H1 (cell line): ENCODE measurements at regions not wholly inside any gene's neighbourhood (a gene's known extent, or its start where the extent isn't known, plus 50 kb on each side); places are given as distances from the start of the nearest gene placed in this dataset.

Experiments used
- CBX5 ChIP-seq: fragments of 300-800, 300-1000 bp; sonication (generic); IDR thresholded peaks from 2 replicates; pipeline ENCODE4 v1.7.1; 2016; ENCODE audit warnings: antibody characterized with exemption, low read length, low read depth
- CEBPB ChIP-seq: IDR thresholded peaks from 2 replicates; pipeline ENCODE4 v1.6.1; 2012; ENCODE audit warnings: low read depth, low read length
- CHD1 ChIP-seq: IDR thresholded peaks from 2 replicates; pipeline ENCODE4 v1.6.1; 2012; ENCODE audit warnings: low read depth, low read length, improper control_type of control experiment
- EZH2 ChIP-seq: fragments of 200-600 bp; sonication (generic); IDR thresholded peaks from 2 replicates; pipeline ENCODE4 v1.7.1; 2012; ENCODE audit warnings: low read depth, mild to moderate bottlenecking, moderate library complexity, low read length, inconsistent platforms; ENCODE audit not compliant: severe bottlenecking
- POLR2A ChIP-seq, 2 experiments: IDR thresholded peaks; 1 replicate in 1 of 2; 2 replicates in 1 of 2; pipeline ENCODE4 v1.6.1; 2011; ENCODE audit warnings: low read depth in 2 of 2, low read length in 2 of 2, mild to moderate bottlenecking in 2 of 2; ENCODE audit errors: control extremely low read depth in 1 of 2
- POLR2AphosphoS5 ChIP-seq: IDR thresholded peaks from 2 replicates; pipeline ENCODE4 v1.6.1; 2011; ENCODE audit warnings: low read depth, low read length
- POU5F1 ChIP-seq: IDR thresholded peaks from 2 replicates; pipeline ENCODE4 v1.6.1; 2011; ENCODE audit warnings: low read depth, mild to moderate bottlenecking, low read length, moderate library complexity
- TBP ChIP-seq: IDR thresholded peaks from 2 replicates; pipeline ENCODE4 v1.6.1; 2011; ENCODE audit warnings: low read depth, low read length, improper control_type of control experiment
- YY1 ChIP-seq: IDR thresholded peaks from 2 replicates; pipeline ENCODE4 v1.6.1; 2011; ENCODE audit warnings: low read depth, mild to moderate bottlenecking, low read length
- TF ChIP-seq, protein P1 (sequence below), 3 experiments: IDR thresholded peaks; 1 replicate in 2 of 3; 2 replicates in 1 of 3; pipeline versions ENCODE4 v1.5.1 to v1.6.1; 2011; ENCODE audit warnings: low read length in 3 of 3, mild to moderate bottlenecking in 3 of 3, inconsistent platforms in 2 of 3, low read depth in 1 of 3, moderate library complexity in 1 of 3; ENCODE audit not compliant: insufficient read depth in 1 of 3; ENCODE audit errors: control extremely low read depth in 1 of 3
- TF ChIP-seq, protein P2 (sequence below): fragments of 300-600 bp; sonication (generic); IDR thresholded peaks from 2 replicates; pipeline ENCODE4 v1.7.1; 2012; ENCODE audit warnings: low read length, moderate library complexity, mild to moderate bottlenecking, inconsistent platforms; ENCODE audit not compliant: insufficient replicate concordance

DNA sequence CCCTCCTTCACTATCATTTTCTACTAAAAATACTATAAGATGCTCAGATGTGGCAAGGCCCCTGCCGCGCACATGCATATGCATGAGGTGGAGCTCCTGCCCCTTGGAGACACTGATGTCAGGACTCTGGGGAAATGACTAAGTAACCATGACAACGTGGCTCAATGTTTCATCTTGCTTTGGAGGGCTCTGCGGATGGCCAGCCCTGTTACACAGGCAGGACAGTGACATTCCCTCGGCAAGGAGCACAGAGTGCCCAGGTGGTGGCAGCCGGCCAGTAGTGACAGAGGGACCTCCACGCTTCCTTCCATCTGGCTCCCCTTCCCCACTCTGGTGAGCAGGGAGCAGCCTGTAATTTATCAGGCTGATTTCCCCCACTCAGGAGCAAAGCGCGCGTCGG is 364.1 kb downstream of the SS18 start:
- TF ChIP-seq CHD1 (no peak), TBP (no peak), YY1 (no peak), EZH2 (no peak), POLR2AphosphoS5 (no peak), CEBPB (no peak), POLR2A (IDR thresholded peaks at IDR 0.05; ENCODE audit: control extremely low read depth in 1 of 2, low read depth in 2 of 2, low read length in 2 of 2) (no peak), CBX5 (no peak), POU5F1 (peak; percentile 52; the same call in 1 of the 2 replicates)
- TF ChIP-seq, protein P1, sequence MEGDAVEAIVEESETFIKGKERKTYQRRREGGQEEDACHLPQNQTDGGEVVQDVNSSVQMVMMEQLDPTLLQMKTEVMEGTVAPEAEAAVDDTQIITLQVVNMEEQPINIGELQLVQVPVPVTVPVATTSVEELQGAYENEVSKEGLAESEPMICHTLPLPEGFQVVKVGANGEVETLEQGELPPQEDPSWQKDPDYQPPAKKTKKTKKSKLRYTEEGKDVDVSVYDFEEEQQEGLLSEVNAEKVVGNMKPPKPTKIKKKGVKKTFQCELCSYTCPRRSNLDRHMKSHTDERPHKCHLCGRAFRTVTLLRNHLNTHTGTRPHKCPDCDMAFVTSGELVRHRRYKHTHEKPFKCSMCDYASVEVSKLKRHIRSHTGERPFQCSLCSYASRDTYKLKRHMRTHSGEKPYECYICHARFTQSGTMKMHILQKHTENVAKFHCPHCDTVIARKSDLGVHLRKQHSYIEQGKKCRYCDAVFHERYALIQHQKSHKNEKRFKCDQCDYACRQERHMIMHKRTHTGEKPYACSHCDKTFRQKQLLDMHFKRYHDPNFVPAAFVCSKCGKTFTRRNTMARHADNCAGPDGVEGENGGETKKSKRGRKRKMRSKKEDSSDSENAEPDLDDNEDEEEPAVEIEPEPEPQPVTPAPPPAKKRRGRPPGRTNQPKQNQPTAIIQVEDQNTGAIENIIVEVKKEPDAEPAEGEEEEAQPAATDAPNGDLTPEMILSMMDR (IDR thresholded peaks at IDR 0.05; ENCODE audit: control extremely low read depth in 1 of 3, insufficient read depth in 1 of 3, low read depth in 1 of 3, low read length in 3 of 3) = no peak
- TF ChIP-seq, protein P2, sequence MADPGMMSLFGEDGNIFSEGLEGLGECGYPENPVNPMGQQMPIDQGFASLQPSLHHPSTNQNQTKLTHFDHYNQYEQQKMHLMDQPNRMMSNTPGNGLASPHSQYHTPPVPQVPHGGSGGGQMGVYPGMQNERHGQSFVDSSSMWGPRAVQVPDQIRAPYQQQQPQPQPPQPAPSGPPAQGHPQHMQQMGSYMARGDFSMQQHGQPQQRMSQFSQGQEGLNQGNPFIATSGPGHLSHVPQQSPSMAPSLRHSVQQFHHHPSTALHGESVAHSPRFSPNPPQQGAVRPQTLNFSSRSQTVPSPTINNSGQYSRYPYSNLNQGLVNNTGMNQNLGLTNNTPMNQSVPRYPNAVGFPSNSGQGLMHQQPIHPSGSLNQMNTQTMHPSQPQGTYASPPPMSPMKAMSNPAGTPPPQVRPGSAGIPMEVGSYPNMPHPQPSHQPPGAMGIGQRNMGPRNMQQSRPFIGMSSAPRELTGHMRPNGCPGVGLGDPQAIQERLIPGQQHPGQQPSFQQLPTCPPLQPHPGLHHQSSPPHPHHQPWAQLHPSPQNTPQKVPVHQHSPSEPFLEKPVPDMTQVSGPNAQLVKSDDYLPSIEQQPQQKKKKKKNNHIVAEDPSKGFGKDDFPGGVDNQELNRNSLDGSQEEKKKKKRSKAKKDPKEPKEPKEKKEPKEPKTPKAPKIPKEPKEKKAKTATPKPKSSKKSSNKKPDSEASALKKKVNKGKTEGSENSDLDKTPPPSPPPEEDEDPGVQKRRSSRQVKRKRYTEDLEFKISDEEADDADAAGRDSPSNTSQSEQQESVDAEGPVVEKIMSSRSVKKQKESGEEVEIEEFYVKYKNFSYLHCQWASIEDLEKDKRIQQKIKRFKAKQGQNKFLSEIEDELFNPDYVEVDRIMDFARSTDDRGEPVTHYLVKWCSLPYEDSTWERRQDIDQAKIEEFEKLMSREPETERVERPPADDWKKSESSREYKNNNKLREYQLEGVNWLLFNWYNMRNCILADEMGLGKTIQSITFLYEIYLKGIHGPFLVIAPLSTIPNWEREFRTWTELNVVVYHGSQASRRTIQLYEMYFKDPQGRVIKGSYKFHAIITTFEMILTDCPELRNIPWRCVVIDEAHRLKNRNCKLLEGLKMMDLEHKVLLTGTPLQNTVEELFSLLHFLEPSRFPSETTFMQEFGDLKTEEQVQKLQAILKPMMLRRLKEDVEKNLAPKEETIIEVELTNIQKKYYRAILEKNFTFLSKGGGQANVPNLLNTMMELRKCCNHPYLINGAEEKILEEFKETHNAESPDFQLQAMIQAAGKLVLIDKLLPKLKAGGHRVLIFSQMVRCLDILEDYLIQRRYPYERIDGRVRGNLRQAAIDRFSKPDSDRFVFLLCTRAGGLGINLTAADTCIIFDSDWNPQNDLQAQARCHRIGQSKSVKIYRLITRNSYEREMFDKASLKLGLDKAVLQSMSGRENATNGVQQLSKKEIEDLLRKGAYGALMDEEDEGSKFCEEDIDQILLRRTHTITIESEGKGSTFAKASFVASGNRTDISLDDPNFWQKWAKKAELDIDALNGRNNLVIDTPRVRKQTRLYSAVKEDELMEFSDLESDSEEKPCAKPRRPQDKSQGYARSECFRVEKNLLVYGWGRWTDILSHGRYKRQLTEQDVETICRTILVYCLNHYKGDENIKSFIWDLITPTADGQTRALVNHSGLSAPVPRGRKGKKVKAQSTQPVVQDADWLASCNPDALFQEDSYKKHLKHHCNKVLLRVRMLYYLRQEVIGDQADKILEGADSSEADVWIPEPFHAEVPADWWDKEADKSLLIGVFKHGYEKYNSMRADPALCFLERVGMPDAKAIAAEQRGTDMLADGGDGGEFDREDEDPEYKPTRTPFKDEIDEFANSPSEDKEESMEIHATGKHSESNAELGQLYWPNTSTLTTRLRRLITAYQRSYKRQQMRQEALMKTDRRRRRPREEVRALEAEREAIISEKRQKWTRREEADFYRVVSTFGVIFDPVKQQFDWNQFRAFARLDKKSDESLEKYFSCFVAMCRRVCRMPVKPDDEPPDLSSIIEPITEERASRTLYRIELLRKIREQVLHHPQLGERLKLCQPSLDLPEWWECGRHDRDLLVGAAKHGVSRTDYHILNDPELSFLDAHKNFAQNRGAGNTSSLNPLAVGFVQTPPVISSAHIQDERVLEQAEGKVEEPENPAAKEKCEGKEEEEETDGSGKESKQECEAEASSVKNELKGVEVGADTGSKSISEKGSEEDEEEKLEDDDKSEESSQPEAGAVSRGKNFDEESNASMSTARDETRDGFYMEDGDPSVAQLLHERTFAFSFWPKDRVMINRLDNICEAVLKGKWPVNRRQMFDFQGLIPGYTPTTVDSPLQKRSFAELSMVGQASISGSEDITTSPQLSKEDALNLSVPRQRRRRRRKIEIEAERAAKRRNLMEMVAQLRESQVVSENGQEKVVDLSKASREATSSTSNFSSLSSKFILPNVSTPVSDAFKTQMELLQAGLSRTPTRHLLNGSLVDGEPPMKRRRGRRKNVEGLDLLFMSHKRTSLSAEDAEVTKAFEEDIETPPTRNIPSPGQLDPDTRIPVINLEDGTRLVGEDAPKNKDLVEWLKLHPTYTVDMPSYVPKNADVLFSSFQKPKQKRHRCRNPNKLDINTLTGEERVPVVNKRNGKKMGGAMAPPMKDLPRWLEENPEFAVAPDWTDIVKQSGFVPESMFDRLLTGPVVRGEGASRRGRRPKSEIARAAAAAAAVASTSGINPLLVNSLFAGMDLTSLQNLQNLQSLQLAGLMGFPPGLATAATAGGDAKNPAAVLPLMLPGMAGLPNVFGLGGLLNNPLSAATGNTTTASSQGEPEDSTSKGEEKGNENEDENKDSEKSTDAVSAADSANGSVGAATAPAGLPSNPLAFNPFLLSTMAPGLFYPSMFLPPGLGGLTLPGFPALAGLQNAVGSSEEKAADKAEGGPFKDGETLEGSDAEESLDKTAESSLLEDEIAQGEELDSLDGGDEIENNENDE = no peak
